ENCODE measurements at regions not wholly inside any gene's neighbourhood (a gene's known extent, or its start where the extent isn't known, plus 50 kb on each side); places are given as distances from the start of the nearest gene placed in this dataset.

- CTCF ChIA-PET, result no interaction called here
- H3K4me3 ChIP-seq (ENCODE audit: low read depth in 2 of 2, low read length in 2 of 2), result no peak overlapping the region
- BruUV-seq (replicated peaks), result no TSS peak
Observed at GRCh38 chr10:4154191-4154715, 369.2 kb upstream of the KLF6 start.

GRCh38 chr10:4151466-4151865 is 366.5 kb upstream of the KLF6 start:
- CTCF ChIA-PET, result no interaction called here
- POLR2A ChIA-PET, result no interaction called here
- Histone ChIP-seq H3K36me3 (ENCODE audit: control insufficient read depth, insufficient read depth, low read length) (no peaks in the 10 kb centered on the region), H3K4me1 (ENCODE audit: control insufficient read depth, insufficient read depth, low read length) (no peaks in the 10 kb centered on the region), H3K9me3 (ENCODE audit: control insufficient read depth, insufficient read depth, low read depth, low read length) (no peaks in the 10 kb centered on the region; the same call in 1 of the 2 replicates), H3K27ac (ENCODE audit: low read length) (no peak overlapping the region), H3K4me3 (ENCODE audit: low read depth in 2 of 2, low read length in 2 of 2) (no peak overlapping the region), H3K27me3 (ENCODE audit: control insufficient read depth, insufficient read depth, low read length) (no peaks in the 10 kb centered on the region)
- no peak for DNase-seq (ENCODE audit: low read depth, low spot score)
- in situ Hi-C loops (cut with HindIII; ENCODE audit: low pct_unique_long_range_greater_than_20kb, low sequenced_read_pairs) (no loop called here), intact Hi-C loops (cut with micrococcal nuclease; ENCODE audit: unreplicated experiment) (no loop called here)
- TF ChIP-seq REST (IDR thresholded peaks at IDR 0.05; ENCODE audit: insufficient read depth in 1 of 2, low read depth in 2 of 2, low read length in 1 of 2) (no peak), POLR2AphosphoS5 (IDR thresholded peaks at IDR 0.05; ENCODE audit: low read depth, low read length) (no peak), SIN3A (IDR thresholded peaks at IDR 0.05; ENCODE audit: borderline replicate concordance, insufficient read depth, low read depth, low read length) (no peak), TCF7L2 (IDR thresholded peaks at IDR 0.05; ENCODE audit: low read depth, low read length) (no peak), CTCF (IDR thresholded peaks at IDR 0.05) (no peak)
- no peak for ATAC-seq
- no TSS peak for BruUV-seq (replicated peaks)

More at GRCh38 chr10:4154191-4154715, 369.2 kb upstream of the KLF6 start:
- TF ChIP-seq CTCF (IDR thresholded peaks at IDR 0.05) (no peak), POLR2AphosphoS5 (IDR thresholded peaks at IDR 0.05; ENCODE audit: low read depth, low read length) (no peak), REST (IDR thresholded peaks at IDR 0.05; ENCODE audit: insufficient read depth in 1 of 2, low read depth in 2 of 2, low read length in 1 of 2) (no peak), SIN3A (IDR thresholded peaks at IDR 0.05; ENCODE audit: borderline replicate concordance, insufficient read depth, low read depth, low read length) (no peak), TCF7L2 (IDR thresholded peaks at IDR 0.05; ENCODE audit: low read depth, low read length) (no peak)
- in situ Hi-C loops (cut with HindIII; ENCODE audit: low pct_unique_long_range_greater_than_20kb, low sequenced_read_pairs), result no loop called here
- Histone ChIP-seq H3K4me1 (ENCODE audit: control insufficient read depth, insufficient read depth, low read length) (no peaks in the 10 kb centered on the region), H3K27me3 (ENCODE audit: control insufficient read depth, insufficient read depth, low read length) (no peaks in the 10 kb centered on the region), H3K27ac (ENCODE audit: low read length) (peak overlapping the region; percentile 7; the same call in 1 of the 2 replicates), H3K9me3 (ENCODE audit: control insufficient read depth, insufficient read depth, low read depth, low read length) (no peaks in the 10 kb centered on the region), H3K36me3 (ENCODE audit: control insufficient read depth, insufficient read depth, low read length) (no peaks in the 10 kb centered on the region)
- DNase-seq (ENCODE audit: low read depth, low spot score) (no peak), ATAC-seq (no peak)
- intact Hi-C loops (cut with micrococcal nuclease; ENCODE audit: unreplicated experiment), result no loop called here
- POLR2A ChIA-PET, result no interaction called here

Measured in Panc1 (cell line).